AG09319 (cell line): ENCODE measurements at regions not wholly inside any gene's neighbourhood (a gene's known extent, or its start where the extent isn't known, plus 50 kb on each side); places are given as distances from the start of the nearest gene placed in this dataset.

Experiments used
- DNase-seq: peaks from one replicate; pipeline ENCODE4 v3.0.0-alpha.2; 2010; ENCODE audit warnings: low read depth; ENCODE audit errors: extremely low read depth
- TF ChIP-seq, protein P1 (sequence below): IDR thresholded peaks from 2 replicates; pipeline ENCODE4 v1.5.1; 2011; ENCODE audit warnings: low read depth, mild to moderate bottlenecking, inconsistent platforms, low read length, moderate library complexity

DNA sequence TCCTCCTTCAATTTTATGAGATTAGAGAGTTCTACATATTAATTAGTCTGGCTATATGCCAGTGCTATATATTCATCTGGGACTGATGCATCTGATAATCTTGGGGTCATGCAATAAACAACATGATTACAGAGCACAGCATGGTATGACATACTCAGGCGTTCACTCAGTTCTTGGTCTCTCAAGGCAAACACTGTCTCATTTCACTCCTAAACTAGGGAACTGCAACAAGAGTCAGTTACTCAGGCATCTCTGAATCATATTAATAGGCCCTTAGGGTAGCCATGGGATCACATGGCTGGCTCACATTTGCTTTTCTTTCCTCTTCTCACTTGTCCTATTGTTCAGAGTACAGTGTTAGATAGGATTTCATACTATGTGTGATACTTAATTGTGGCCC is 91.8 kb upstream of the TMEM260 start:
- TF ChIP-seq, protein P1, sequence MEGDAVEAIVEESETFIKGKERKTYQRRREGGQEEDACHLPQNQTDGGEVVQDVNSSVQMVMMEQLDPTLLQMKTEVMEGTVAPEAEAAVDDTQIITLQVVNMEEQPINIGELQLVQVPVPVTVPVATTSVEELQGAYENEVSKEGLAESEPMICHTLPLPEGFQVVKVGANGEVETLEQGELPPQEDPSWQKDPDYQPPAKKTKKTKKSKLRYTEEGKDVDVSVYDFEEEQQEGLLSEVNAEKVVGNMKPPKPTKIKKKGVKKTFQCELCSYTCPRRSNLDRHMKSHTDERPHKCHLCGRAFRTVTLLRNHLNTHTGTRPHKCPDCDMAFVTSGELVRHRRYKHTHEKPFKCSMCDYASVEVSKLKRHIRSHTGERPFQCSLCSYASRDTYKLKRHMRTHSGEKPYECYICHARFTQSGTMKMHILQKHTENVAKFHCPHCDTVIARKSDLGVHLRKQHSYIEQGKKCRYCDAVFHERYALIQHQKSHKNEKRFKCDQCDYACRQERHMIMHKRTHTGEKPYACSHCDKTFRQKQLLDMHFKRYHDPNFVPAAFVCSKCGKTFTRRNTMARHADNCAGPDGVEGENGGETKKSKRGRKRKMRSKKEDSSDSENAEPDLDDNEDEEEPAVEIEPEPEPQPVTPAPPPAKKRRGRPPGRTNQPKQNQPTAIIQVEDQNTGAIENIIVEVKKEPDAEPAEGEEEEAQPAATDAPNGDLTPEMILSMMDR: no peak
- DNase-seq: peak; percentile 11

DNA sequence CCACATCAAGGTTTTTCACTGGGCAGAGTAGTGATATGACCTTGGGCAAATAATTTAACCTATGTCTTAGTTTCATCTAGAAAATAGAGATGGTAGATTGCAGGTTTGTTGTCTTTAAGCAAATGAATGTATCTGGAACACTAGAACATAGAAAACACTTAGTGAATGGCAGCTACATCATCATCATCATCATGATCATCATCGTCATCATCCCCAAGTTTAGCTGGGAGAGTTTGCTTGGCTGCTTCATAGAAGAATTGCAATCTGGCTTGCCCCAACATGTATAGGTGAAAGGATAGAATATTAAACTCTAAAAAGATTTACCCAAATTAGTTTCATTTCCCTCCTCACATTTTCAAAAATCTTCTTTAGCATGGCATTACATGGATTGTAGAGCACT is 91.3 kb upstream of the TMEM260 start:
- TF ChIP-seq, protein P1: no peak
- DNase-seq: no peak

DNA sequence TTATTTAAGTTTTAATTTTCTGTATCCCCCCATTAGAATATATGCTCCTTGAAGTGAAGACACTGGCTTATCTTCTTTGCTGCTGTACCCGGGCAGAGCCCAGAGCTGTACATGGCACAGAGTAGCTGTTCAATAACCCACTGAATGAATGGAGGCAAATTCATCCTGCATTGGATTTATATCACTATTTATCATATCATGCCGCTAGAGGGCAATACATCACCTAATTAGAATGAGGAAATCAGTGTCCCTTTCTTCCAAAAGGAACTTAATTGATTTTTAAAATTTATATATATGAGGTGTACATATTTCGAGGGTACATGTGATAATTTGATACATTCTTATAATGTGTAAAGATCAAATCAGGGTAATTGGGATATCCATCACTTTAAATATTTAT is 89.2 kb upstream of the TMEM260 start:
- TF ChIP-seq, protein P1: peak; percentile 53
- peak; percentile 7 for DNase-seq

DNA sequence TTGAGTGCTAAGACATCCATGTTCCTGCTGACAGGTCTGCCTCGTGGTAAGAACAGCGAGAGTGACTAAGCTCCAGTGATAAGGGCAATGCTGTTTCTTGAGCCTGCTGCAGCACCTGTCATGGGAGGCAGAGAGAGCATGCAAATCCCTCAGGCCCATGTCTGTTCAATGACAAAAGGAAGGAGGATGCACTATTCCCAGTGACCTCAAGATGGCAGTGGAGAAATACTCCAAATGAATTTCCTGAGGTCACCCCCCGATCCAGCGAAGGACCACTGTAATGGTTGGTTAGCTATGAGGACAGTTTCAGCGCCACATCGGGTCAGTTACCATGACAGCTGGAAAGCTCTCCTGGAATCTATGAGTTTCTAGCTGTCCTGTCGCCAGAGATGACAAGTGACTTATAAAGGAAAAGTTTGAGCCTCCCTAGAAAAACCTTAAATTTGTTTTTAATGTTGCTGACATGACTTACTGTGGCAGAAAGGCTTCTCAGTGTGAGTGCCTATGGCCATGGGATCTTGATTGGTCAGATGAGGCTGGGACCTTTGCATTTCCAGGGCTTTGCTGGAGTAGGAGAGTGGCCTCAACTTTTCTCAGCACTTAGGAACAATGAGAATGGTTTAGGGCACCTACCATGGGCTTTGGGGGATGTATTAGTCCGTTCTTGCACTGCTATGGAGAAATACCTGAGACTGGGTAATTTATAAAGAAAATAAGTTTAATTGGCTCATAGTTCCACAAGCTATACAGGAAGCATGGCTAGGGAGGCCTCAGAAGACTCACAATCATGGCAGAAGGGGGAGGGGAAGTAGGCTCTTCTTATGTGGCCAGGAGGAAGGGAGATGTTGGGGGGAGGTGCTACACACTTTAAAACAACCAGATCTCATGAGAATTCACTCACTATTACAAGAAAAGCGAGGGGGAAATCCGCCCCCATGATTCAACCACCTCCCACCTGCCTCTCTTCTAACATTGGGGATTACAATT is 88.0 kb upstream of the TMEM260 start:
- TF ChIP-seq, protein P1: peak; percentile 76
- no peak for DNase-seq

DNA sequence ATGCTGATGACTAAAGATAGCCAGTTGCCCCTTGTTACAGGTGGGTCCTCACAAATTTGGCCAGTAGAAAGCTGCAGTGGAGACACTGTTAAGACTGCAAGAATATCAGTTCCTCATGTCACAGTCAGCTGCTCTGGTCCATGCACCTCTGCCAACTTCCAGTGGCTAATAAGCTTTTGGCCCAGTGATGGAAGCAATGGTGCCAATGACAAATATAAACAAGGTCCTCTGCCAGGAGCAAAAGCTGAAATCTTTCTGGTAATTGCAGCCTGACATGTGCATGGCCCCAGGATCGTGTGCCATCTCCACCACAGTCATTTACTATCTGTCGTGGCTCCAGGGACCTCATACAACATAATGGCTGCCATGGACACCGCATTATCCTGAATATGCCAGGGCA is 85.4 kb upstream of the TMEM260 start:
- TF ChIP-seq, protein P1: no peak
- DNase-seq: no peak

DNA sequence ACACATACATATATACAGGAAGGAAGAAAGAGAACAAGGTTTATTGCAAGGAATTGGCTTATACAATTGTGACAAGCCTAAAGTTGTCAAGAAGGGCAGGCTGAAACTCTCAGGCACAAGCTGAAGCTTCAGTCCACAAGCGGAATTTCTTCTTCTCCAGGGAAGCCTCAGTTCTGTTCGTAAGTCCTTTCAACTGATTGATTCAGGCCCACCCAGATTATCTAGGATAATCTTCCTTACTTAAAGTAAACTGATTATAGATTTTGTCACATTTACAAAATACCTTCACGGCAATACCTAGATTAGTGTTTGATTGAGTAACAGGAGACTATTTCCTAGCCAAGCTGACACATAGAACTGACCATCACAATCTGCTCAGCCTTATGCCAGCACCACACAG is 81.5 kb upstream of the TMEM260 start:
- no peak for DNase-seq
- TF ChIP-seq, protein P1: no peak

DNA sequence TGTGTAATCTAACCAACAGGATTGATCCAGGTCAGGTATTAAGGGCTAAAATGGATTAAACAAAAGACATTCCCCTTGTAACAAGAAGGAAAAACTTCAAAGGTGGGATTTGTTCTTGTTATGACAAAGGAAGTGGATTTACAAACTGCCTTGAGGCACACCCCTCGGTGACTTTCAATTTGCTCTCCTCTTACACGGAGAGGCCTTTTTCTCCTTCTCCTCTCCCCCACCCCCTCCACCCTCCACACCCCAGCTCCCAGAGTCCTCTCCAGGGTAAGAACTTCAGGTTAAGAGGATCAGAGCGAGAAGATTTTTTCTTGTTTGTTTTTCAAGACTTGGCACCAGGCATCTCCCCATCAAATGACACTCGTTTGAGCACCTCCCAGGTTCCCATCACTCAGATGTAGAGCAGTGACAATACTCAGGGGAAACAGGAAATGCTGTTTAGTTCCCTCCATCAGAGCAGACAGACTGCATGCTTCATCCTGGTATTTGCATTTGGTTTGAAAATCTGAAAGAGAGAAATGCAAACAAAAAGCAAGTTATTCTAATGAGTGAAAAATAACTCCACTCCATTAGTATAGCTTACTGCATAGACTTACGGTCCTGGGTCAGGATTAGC is 77.6 kb upstream of the TMEM260 start:
- TF ChIP-seq, protein P1: no peak
- no peak for DNase-seq
